MV-4-11 (cell line): ENCODE measurements at regions not wholly inside any gene's neighbourhood (a gene's known extent, or its start where the extent isn't known, plus 50 kb on each side); places are given as distances from the start of the nearest gene placed in this dataset.
"Not testable (repeated sequence)": the region's sequence is repeated elsewhere in the genome, so short reads cannot be mapped to it uniquely, and the experiment has no call there.

ENCODE experiments used
- DNase-seq: peaks from one replicate; lab custom pipeline; 2025; lab: John Stamatoyannopoulos, UW

DNA sequence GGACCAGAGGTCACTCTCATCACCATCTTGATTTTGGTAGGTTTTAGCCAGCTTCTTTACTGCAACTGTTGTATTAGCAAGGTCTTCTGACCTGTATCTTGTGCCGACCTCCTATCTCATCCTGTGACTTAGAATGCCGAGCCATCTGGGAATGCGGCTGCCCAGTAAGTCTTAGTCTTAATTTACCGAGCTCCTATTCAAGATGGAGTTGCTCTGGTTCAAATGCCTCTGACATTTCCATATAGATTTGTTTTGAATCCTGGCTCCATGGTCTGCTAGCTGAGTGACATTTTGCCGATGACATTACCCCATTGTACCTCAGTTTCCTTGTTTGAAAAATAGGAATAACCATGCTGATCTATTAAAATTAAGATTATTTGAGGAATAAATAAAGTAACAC is 193.9 kb upstream of the HMCN1 start:
- DNase-seq = no peak

GRCh38 chr1:185539277-185539943 is 194.8 kb upstream of the HMCN1 start:
- DNase-seq = no peak

DNA sequence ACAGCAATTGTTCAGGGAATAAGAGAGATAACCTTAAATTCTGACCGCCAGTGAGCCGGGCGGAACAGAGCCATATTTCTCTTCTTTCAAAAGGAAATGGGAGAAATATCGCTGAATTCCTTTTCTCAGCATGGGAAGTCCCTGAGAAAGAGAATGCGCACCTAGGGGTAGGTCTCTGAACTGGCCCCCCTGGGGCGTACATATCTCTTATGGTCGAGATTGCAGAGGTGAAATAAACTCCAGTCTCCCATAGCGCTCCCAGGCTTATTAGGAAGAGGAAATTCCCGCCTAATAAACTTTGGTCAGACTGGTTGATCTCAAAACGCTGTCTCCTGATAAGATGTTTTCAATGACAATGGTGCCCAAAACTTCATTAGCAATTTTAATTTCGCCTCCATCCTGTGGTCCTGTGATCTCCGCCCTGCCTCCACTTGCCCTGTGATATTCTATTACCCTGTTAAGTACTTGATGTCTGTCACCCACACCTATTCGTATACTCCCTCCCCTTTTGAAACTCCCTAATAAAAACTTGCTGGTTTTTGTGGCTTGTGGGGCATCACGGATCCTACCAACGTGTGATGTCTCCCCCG is 195.8 kb upstream of the HMCN1 start:
- not testable (repeated sequence) for DNase-seq

DNA sequence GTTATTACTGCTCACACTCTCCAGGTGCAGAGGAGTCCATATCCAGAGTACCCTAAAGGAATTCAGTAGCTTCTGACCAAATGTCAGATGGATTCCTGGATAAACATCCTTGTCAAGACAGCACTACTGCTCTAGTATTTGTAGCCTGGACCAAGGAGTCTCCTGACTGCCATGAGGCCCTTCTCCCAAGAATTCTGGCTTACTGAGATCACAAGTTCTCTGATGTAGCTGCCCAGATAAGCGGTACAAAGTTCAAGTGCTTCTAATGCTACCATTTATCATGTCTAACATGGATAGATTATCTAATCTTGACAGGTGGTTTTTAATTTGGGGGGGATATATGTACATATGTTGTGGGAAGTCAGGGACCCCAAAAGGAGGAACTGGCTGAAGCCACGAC is 196.6 kb upstream of the HMCN1 start:
- no peak for DNase-seq

DNA sequence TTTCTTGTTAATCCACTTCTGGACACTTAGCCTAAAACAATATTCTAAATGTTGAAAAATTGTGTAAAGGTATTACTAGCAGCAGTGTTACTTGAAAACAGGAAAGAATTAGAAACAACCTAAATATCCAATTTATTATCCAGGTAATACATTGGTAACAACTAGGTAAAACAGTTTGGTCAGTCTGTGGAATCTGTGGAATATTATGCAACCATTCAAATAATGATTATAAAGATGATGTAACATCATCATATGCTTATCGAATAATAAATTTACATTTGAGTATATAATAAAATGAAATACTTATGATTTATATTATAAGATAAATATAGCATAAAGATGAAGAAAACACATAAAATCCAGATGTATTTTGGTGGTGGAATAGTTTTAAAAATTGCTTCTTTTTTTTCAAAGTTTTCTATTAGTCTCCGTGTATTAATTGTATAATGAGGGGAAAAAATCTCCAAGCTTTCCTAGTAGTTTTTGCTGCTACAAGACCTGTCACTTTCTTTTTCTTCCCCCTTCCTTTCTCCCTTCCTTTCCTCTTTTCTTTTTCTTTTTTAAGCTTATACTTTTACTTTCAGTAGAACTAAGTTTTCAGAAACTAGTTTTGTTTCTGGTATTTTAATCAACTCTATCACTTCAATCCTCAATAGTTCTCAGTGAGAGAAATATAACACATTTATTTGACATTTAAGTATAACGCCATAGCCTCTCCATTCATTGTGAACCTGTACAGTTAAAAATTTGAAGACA is 197.8 kb upstream of the HMCN1 start:
- DNase-seq = no peak

DNA sequence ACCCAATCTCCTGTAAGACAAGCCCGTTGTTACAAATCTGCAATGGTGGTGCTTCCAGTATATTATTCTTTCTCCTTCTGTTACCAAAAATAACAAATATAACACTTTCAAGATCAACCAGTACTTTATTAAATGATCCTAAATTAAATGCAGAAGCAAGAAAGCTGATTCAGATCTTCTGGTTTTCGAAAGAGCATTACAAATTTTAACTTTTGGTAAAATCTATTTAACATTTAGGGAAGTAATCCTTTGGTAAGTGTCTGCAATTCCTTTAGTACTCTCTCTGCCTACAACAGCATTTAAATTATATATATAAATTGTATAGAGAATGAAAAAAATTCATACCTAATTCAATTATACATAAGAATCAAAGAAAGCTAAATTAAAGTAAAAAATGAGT is 198.6 kb upstream of the HMCN1 start:
- peak; percentile 39 for DNase-seq

DNA sequence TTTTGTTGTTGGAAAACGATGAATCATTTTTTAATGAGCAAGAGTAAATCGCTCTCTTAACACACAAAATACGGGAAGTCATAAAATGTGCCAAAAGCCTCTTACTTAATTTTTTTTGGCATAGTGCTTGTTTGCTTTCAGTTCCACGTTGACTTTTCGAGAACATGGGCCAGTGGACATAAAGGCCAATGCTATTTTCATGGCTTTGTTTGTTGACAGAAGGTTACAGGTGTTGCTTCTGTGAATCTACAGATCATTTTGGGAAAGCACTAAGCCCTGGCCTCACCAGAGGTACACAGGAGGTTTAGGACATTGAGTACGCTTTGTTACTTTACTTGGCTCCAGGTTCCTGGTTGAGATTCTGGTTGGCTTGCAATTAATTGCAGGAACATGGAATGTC is 199.4 kb upstream of the HMCN1 start:
- peak; percentile 86 for DNase-seq

DNA sequence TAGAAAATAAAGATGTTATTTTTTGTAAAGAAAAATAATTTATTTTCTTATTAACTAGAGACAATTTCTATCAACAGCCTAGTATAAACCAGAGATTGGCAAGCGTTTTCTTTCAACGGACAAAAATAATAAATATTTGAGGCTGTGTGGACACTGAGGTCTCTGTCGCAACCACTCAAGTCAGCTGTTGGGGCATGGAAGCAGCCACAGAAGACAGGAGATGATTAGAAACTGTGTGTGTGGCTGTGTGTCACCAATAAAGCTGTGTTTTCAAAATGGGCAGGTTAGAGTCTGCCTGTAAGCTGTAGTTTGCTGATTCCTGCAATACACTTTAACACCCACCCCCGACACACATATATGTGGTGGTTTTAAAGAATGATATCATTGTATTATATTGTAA is 200.6 kb upstream of the HMCN1 start:
- peak; percentile 59 for DNase-seq

GRCh38 chr1:185532856-185533255 is 201.3 kb upstream of the HMCN1 start:
- DNase-seq = no peak

DNA sequence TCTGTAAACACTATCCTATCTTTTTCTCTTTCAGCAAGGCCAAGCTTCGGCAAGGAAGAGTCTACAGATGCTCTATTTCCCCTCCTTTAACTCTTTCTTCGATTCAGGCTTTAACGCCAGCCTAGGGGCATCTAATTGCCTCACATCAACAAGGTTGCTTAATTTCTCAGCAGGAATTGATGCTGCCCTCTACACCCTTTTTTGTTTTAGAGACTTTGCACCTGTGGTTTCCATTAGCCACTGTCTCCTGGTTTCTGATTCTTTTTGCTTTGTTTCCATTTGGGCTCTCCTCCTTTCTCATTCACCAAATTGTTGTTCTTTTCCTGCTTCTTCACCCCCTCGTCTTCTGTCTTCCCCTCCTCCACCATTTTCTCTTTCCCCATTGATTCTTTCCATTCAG is 202.4 kb upstream of the HMCN1 start:
- DNase-seq = no peak

GRCh38 chr1:185530215-185530614 is 204.0 kb upstream of the HMCN1 start:
- no peak for DNase-seq

GRCh38 chr1:185529673-185530072 is 204.5 kb upstream of the HMCN1 start:
- no peak for DNase-seq

DNA sequence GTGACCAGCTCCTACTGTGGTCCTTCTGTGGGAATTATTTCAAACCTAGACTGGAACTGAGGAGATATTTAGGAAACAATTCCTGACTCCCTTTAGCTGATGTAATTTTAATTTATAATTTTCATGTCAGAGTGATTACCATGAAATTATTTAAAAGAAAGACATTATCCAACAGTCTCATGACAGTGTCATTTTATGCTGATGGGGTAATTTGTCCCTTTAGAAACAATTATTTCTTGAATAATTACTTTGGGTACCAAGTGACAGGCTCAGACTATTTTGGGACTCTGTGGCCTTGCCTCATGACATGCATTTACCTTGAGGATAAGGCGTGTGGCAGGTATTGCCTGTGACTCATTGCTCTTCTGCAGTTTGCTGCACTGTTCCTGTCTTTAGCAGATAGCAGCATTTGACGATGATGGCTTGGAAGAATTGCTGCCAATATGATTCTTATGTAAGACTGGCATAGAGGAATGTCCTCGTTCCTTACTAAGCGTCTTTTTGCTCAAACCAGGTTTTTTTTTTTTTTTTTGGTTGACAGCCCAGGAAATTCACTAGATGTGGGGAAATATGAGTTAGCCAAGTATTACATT is 206.0 kb upstream of the HMCN1 start:
- DNase-seq = no peak

GRCh38 chr1:185526344-185527307 is 207.6 kb upstream of the HMCN1 start:
- peak; percentile 52 for DNase-seq

- peak; percentile 62 for DNase-seq
These were observed 203.3 kb upstream of the IVNS1ABP start for GRCh38 chr1:185520188-185520920.

DNA sequence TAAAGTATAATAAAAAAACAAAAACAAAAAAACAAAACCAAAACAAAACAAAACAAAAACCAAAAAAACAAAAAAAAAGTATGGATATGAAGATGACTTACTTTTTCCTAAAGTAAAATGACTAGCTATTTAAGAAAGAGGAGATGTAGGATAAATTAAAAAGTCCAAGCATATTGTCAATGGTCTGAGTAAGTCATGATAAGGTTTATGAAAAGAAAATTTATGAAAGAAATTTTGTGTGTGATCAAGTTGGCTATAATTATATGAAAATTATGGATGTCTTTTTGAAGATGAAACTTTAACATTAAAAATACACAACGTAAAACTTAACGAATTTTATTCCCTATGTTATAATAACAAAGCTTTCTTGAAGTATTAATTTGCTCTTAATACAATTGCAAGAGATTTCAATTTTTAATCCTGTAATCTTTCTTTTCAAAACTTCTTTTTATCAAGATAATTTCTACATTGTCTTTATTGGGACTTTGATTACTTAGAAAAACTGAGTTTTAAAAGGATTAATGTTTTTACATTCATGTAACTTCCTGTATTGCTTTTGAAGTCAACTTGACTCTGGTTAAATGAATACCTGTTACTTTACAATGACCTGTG is 200.9 kb upstream of the IVNS1ABP start:
- no peak for DNase-seq

DNA sequence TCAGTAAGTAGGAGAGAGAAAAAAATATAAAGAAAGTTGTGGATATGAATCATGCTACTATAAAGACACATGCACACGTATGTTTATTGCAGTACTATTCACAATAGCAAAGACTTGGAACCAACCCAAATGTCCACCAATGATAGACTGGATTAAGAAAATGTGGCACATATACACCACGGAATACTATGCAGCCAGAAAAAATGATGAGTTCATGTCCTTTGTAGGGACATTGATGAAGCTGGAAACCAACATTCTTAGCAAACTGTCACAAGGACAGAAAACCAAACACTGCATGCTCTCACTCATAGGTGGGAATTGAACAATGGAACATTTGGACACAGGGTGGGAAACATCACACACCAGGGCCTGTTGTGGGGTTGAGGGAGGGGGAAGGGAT is 200.3 kb upstream of the IVNS1ABP start:
- not testable (repeated sequence) for DNase-seq

GRCh38 chr1:185515696-185516095 is 198.7 kb upstream of the IVNS1ABP start:
- no peak for DNase-seq

DNA sequence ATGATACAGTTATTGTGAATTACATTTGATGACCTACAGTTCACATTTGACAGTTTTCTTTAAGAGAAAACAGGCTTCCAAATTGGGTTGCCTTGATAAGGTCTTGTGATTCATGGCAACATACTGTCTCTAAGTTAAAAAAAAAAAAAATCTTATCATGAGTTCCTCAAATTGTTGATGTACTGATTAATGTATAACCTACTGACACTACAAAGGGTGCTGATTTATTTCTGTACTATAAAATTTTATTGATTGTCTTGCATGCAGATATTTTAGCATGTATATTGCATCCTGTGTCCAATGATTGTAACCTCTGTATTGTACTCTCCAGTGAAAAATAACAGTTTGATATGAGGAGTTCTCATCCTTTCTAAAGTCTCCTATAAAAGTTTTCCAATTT is 197.3 kb upstream of the IVNS1ABP start:
- no peak for DNase-seq

- no peak for DNase-seq
These were observed 195.4 kb upstream of the IVNS1ABP start for GRCh38 chr1:185512442-185512841.

DNA sequence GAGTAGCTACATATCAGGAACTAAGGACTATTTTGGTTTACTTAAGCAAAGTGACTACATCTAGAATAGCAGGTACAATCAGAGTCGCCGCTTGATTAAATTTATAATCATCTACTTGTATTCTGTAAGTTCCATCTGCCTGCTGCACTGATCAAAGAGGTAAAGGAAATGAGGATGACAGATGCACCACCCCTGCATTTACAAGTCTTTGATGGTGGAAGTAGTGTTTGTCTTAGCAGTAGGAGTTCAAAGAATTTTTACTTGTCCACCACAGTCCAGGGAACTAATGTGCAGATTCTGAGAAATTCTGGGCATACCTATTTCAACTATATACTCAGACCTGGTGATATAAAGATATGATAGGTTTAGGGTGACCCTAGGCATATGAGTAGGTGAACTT is 184.1 kb upstream of the IVNS1ABP start:
- DNase-seq = no peak
